ENCODE measurements at regions not wholly inside any gene's neighbourhood (a gene's known extent, or its start where the extent isn't known, plus 50 kb on each side); places are given as distances from the start of the nearest gene placed in this dataset.

- Mint-ChIP-seq H3K4me1 (peaks cover 15 to 20% of the 10 kb centered on the region in 2 donors), H3K27ac (no peak overlapping the region), H3K9me3 (no peaks in the 10 kb centered on the region), H3K4me3 (no peak overlapping the region), H3K36me3 (no peaks in the 10 kb centered on the region), H3K27me3 (ENCODE audit: low read depth in 2 of 2) (peaks cover 7 to 19% of the 10 kb centered on the region in 2 donors)
- DNase-seq (no peak), ATAC-seq (no peak)
- H3K4me1 ChIP-seq (ENCODE audit: control insufficient read depth, insufficient read depth, low read length) = peaks cover 24% of the 10 kb centered on the region
- no peaks in the 10 kb centered on the region for H3K27me3 ChIP-seq (ENCODE audit: control insufficient read depth, insufficient read depth, low read length)
- WGBS (ENCODE audit: insufficient coverage) = 89% methylated on average over 8 of the region's 8 CpGs
- no peak overlapping the region for H3K27ac ChIP-seq (ENCODE audit: low read length)
- no peak overlapping the region for H3K4me3 ChIP-seq (ENCODE audit: low read length)
- H3K36me3 ChIP-seq (ENCODE audit: control insufficient read depth, insufficient read depth, low read length) = no peaks in the 10 kb centered on the region
- no peaks in the 10 kb centered on the region for H3K9me3 ChIP-seq (ENCODE audit: control insufficient read depth, insufficient read depth, low read length)
- intact Hi-C loops (cut with micrococcal nuclease) = no loop called here
- no peak for TF ChIP-seq CTCF (IDR thresholded peaks at IDR 0.05)
Observed at GRCh38 chr20:50258790-50259483, 68.3 kb downstream of the CEBPB start.

- peaks cover 7 to 16% of the 10 kb centered on the region in 2 donors for H3K27me3 Mint-ChIP-seq (ENCODE audit: low read depth in 2 of 2)
- H3K36me3 ChIP-seq (ENCODE audit: control insufficient read depth, insufficient read depth, low read length) = no peaks in the 10 kb centered on the region
- no peaks in the 10 kb centered on the region for H3K27me3 ChIP-seq (ENCODE audit: control insufficient read depth, insufficient read depth, low read length)
- TF ChIP-seq CTCF (IDR thresholded peaks at IDR 0.05) = no peak
- H3K4me3 ChIP-seq (ENCODE audit: low read length) = no peak overlapping the region
- H3K9me3 ChIP-seq (ENCODE audit: control insufficient read depth, insufficient read depth, low read length) = no peaks in the 10 kb centered on the region
- 59% methylated on average over 8 of the region's 9 CpGs for WGBS (ENCODE audit: insufficient coverage)
- H3K27ac Mint-ChIP-seq = peak overlapping the region in 1 of 2 donors; percentile 39
- H3K9me3 Mint-ChIP-seq = no peaks in the 10 kb centered on the region
- DNase-seq (no peak), ATAC-seq (peak in 1 of 3 donors; percentile 12)
- no peaks in the 10 kb centered on the region for H3K36me3 Mint-ChIP-seq
- H3K4me3 Mint-ChIP-seq = no peak overlapping the region
- peak overlapping the region; percentile 46 for H3K27ac ChIP-seq (ENCODE audit: low read length)
- H3K4me1 ChIP-seq (ENCODE audit: control insufficient read depth, insufficient read depth, low read length) = peaks cover 24% of the 10 kb centered on the region
- H3K4me1 Mint-ChIP-seq = peaks cover 15 to 20% of the 10 kb centered on the region in 2 donors
- intact Hi-C loops (cut with micrococcal nuclease) = no loop called here
Observed at GRCh38 chr20:50259705-50260478, 69.3 kb downstream of the CEBPB start.

- no peak overlapping the region for H3K4me3 ChIP-seq (ENCODE audit: low read length)
- H3K4me1 Mint-ChIP-seq = peaks cover 15 to 23% of the 10 kb centered on the region in 2 donors
- no peak for TF ChIP-seq CTCF (IDR thresholded peaks at IDR 0.05)
- no peak overlapping the region for H3K4me3 Mint-ChIP-seq
- WGBS (ENCODE audit: insufficient coverage) = 67% methylated on average over 6 of the region's 8 CpGs
- H3K27me3 Mint-ChIP-seq (ENCODE audit: low read depth in 2 of 2) = peaks cover 0 to 16% of the 10 kb centered on the region in 2 donors
- H3K27ac Mint-ChIP-seq = peak overlapping the region in 1 of 2 donors; percentile 39
- intact Hi-C loops (cut with micrococcal nuclease) = no loop called here
- H3K27ac ChIP-seq (ENCODE audit: low read length) = peak overlapping the region; percentile 47
- H3K36me3 ChIP-seq (ENCODE audit: control insufficient read depth, insufficient read depth, low read length) = no peaks in the 10 kb centered on the region
- H3K4me1 ChIP-seq (ENCODE audit: control insufficient read depth, insufficient read depth, low read length) = peaks cover 24% of the 10 kb centered on the region
- no peaks in the 10 kb centered on the region for H3K36me3 Mint-ChIP-seq
- H3K9me3 ChIP-seq (ENCODE audit: control insufficient read depth, insufficient read depth, low read length) = no peaks in the 10 kb centered on the region
- peak in 2 of 3 donors; percentile 62 to 78 for ATAC-seq
- no peaks in the 10 kb centered on the region for H3K9me3 Mint-ChIP-seq
- DNase-seq = no peak
- no peaks in the 10 kb centered on the region for H3K27me3 ChIP-seq (ENCODE audit: control insufficient read depth, insufficient read depth, low read length)
Observed at GRCh38 chr20:50260479-50261221, 70.0 kb downstream of the CEBPB start.
